GM10266 (cell line): ENCODE measurements at regions not wholly inside any gene's neighbourhood (a gene's known extent, or its start where the extent isn't known, plus 50 kb on each side); places are given as distances from the start of the nearest gene placed in this dataset.

Source experiments
- DNase-seq: peaks from one replicate; pipeline ENCODE4 v3.0.0; 2012; ENCODE audit errors: extremely low spot score
- TF ChIP-seq, protein P1 (sequence below): IDR thresholded peaks from 2 replicates; pipeline ENCODE4 v1.5.1; 2012; ENCODE audit warnings: mild to moderate bottlenecking, low read depth; ENCODE audit not compliant: control insufficient read depth, insufficient read depth; ENCODE audit errors: missing control alignments

DNA sequence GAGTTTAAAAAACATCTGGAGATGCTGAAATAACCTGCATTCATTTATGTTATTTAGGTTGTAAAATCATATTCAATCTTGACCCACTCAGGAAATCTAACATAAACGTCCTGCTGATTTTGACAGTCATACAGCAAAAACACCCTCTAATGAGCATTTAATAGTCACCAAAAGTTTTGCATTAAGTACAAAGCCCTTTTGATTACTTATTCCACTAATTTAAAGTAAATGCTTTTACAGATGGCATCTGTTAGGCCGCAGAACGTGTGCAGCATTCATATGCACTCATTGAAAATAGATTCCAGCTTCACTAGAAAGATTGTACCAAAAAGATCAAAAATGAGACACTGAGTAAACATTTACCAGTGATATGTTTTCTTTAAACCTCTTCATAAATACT, 1295.1 kb downstream of the EFNB2 start:
- TF ChIP-seq, protein P1, sequence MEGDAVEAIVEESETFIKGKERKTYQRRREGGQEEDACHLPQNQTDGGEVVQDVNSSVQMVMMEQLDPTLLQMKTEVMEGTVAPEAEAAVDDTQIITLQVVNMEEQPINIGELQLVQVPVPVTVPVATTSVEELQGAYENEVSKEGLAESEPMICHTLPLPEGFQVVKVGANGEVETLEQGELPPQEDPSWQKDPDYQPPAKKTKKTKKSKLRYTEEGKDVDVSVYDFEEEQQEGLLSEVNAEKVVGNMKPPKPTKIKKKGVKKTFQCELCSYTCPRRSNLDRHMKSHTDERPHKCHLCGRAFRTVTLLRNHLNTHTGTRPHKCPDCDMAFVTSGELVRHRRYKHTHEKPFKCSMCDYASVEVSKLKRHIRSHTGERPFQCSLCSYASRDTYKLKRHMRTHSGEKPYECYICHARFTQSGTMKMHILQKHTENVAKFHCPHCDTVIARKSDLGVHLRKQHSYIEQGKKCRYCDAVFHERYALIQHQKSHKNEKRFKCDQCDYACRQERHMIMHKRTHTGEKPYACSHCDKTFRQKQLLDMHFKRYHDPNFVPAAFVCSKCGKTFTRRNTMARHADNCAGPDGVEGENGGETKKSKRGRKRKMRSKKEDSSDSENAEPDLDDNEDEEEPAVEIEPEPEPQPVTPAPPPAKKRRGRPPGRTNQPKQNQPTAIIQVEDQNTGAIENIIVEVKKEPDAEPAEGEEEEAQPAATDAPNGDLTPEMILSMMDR = no peak
- DNase-seq = no peak

DNA sequence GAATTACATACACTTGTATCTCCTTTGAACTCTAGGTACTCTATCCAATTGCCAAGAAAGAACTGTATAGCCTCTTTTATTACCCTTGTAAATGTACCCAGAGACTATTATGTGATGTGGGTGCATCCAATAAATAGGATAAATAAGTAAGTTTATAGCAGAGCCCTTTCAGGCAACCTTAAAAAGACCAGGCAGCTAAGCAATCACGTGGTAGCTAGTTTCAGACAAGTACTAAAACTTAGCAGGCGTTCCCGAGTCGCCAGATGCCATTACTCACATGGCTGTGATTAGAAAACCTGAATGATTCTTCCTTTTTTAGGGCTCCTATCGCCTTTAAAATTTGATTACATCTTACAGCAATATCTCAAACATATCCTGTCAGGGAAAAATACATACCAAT, 1303.0 kb downstream of the EFNB2 start:
- TF ChIP-seq, protein P1 = no peak
- DNase-seq = no peak

DNA sequence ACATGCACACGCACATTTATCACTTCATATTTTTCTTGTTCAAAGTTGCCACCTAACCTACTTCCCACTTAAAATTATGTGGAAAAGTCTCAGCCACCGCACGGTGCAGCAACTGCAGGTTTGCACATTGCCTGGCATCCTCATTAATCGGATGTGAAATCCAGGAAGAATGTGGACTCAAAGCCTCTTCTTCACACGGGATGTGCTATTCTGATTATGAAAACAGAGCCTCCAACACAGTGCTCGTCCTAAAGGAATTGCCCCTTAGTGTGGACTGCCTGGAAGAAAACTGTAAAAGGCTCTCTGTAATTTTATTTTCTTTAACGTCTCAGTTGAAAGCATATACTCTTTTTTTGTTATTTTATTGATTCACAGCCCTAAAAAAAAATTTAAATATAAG, 1303.5 kb downstream of the EFNB2 start:
- no peak for DNase-seq
- TF ChIP-seq, protein P1 = no peak

DNA sequence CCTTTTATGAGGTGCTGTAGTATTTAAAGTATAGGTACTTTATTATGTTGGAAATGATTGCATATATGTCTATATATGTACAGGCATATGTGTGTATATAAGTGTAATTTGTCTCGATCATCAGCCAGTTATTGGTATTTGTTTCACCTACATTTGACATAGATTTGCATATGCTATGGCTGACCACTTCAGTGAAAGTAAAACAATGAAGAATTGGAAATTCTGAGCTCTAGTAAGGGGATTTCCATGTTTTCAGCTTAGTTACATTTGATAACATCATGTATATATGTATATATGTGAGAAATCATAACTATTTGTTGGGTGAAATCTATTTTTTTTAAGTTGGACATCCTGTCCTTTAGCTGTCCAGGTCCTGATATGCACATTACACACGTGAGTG, 1303.9 kb downstream of the EFNB2 start:
- TF ChIP-seq, protein P1 = no peak
- no peak for DNase-seq

DNA sequence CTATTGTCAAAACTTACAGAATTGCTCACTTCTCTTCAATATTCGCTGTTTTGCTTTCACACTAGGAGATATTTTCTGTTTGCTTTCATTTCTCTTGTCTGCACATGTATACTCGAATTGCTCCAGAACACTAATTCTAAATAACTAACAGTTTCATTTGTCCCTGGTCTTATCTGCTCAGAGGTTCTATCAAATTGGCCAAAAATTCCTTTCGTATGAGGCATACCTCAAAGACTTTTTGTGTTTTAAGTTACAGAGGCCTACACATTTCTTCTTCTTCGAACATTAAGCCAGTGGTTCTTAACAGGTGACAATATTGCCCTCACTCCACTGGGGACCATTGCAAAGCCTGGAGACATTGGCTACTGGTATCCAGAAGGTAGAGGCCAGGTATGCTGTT, 1314.6 kb downstream of the EFNB2 start:
- DNase-seq = no peak
- TF ChIP-seq, protein P1 = no peak

DNA sequence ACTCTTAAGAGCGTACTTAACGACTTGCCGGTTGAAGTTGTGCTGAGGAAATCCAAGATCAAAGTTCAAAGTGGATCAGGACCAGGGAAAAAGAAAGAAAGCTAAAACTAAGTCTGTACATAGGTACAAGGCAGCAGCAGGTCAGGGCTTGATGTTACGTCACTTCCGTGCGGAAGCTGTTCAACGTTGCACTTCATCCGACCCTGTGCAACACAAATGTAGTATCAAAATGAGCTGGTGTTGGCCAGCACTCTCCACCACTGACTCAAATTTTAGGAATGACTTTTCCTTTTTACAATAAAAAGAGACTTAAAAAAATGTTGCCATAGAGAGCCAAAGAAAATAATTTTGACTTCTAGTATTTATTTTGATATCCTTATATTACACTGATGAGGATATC, 1315.4 kb downstream of the EFNB2 start:
- no peak for DNase-seq
- TF ChIP-seq, protein P1 = no peak

DNA sequence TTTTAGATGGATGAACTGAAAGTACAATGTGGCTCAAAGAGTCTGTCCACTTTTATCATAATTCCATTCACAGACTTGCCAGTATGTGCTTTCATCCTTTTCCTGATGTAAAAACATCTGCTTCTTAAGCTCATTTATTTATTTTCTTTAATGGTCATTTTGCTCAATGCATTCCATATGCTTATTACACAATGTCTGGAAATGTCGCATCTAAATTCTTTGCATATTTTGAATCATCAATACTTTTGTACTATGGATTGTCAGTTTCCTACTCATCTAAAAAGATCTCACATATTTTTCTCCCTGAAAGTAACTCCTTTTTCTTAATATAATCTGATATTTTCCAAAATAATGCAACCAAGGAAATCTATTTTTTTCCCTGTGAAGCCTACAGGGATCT, 1315.8 kb downstream of the EFNB2 start:
- DNase-seq = no peak
- TF ChIP-seq, protein P1 = no peak
